ENCODE measurements at regions not wholly inside any gene's neighbourhood (a gene's known extent, or its start where the extent isn't known, plus 50 kb on each side); places are given as distances from the start of the nearest gene placed in this dataset.

- no peak for DNase-seq (ENCODE audit: extremely low read depth, low read depth, low spot score)
Observed at GRCh38 chr2:15776992-15777702, 163.2 kb upstream of the MYCN start.

- no peak for DNase-seq (ENCODE audit: extremely low read depth, low read depth, low spot score)
Observed at GRCh38 chr2:15777795-15778371, 162.5 kb upstream of the MYCN start.

- DNase-seq (ENCODE audit: extremely low read depth, low read depth, low spot score), result no peak
Observed at GRCh38 chr2:15778529-15779219, 161.7 kb upstream of the MYCN start.

GRCh38 chr2:15779381-15780041 is 160.8 kb upstream of the MYCN start:
- no peak for DNase-seq (ENCODE audit: extremely low read depth, low read depth, low spot score)

- DNase-seq (ENCODE audit: extremely low read depth, low read depth, low spot score), result no peak
Observed at GRCh38 chr2:15780234-15780633, 160.1 kb upstream of the MYCN start.

- DNase-seq (ENCODE audit: extremely low read depth, low read depth, low spot score), result no peak
Observed at GRCh38 chr2:15780912-15781574, 159.3 kb upstream of the MYCN start.

GRCh38 chr2:15782009-15782751 is 158.2 kb upstream of the MYCN start:
- no peak for DNase-seq (ENCODE audit: extremely low read depth, low read depth, low spot score)

GRCh38 chr2:15782769-15783294 is 157.5 kb upstream of the MYCN start:
- DNase-seq (ENCODE audit: extremely low read depth, low read depth, low spot score), result no peak

- DNase-seq (ENCODE audit: extremely low read depth, low read depth, low spot score), result no peak
Observed at GRCh38 chr2:15783489-15783888, 156.9 kb upstream of the MYCN start.

- no peak for DNase-seq (ENCODE audit: extremely low read depth, low read depth, low spot score)
Observed at GRCh38 chr2:15784106-15784885, 156.1 kb upstream of the MYCN start.

- no peak for DNase-seq (ENCODE audit: extremely low read depth, low read depth, low spot score)
Observed at GRCh38 chr2:15784886-15785801, 155.2 kb upstream of the MYCN start.

- DNase-seq (ENCODE audit: extremely low read depth, low read depth, low spot score), result no peak
Observed at GRCh38 chr2:15786003-15786654, 154.2 kb upstream of the MYCN start.

- no peak for DNase-seq (ENCODE audit: extremely low read depth, low read depth, low spot score)
Observed at GRCh38 chr2:15786901-15787300, 153.4 kb upstream of the MYCN start.

GRCh38 chr2:15787535-15788454 is 152.6 kb upstream of the MYCN start:
- DNase-seq (ENCODE audit: extremely low read depth, low read depth, low spot score), result no peak

GRCh38 chr2:15788455-15788829 is 151.9 kb upstream of the MYCN start:
- no peak for DNase-seq (ENCODE audit: extremely low read depth, low read depth, low spot score)

- no peak for DNase-seq (ENCODE audit: extremely low read depth, low read depth, low spot score)
Observed at GRCh38 chr2:15788830-15789229, 151.5 kb upstream of the MYCN start.
